A673 (cell line): ENCODE measurements at regions not wholly inside any gene's neighbourhood (a gene's known extent, or its start where the extent isn't known, plus 50 kb on each side); places are given as distances from the start of the nearest gene placed in this dataset.

ENCODE experiments used
- BruUV-seq: library from RNA; stranded (reverse); fragments of 400-500 nt; replicated peaks from 2 replicates; lab custom pipeline; 2021; lab: Mats Ljungman, UMichigan
- CTCF ChIA-PET: fragments of 300-600 bp; sonication (Branson Sonifier 250); formaldehyde crosslinking; loops from one replicate; lab custom pipeline; 2022; ENCODE audit warnings: antibody characterized with exemption; lab: Charles Lee
- POLR2A ChIA-PET: fragments of 300-600 bp; sonication (Branson Sonifier 250); formaldehyde crosslinking; loops from one replicate; lab custom pipeline; 2022; ENCODE audit warnings: antibody characterized with exemption; ENCODE audit not compliant: low non-redundant PET; lab: Charles Lee
- DNase-seq: peaks from one replicate; pipeline ENCODE4 v3.0.0-alpha.2; 2015; ENCODE audit warnings: low spot score
- H3K27ac ChIP-seq: fragments of 200-600 bp; sonication (generic); 2 replicates; pipeline ENCODE4 v1.5.1; 2016; ENCODE audit warnings: mixed run types, low read depth, mild to moderate bottlenecking, mixed read lengths, antibody characterized with exemption, low read length; ENCODE audit not compliant: poor library complexity, severe bottlenecking
- H3K27me3 ChIP-seq: fragments of 200-600 bp; sonication (generic); replicated peaks from 2 replicates; pipeline ENCODE4 v1.6.1; 2017; ENCODE audit warnings: mixed run types, low read depth, mild to moderate bottlenecking, mixed read lengths, antibody characterized with exemption, low read length; ENCODE audit not compliant: insufficient read depth, poor library complexity
- H3K36me3 ChIP-seq: fragments of 200-600 bp; sonication (generic); 2 replicates; pipeline ENCODE4 v1.6.1; 2016; ENCODE audit warnings: mixed run types, mild to moderate bottlenecking, mixed read lengths, antibody characterized with exemption, low read length; ENCODE audit not compliant: insufficient read depth, poor library complexity, severe bottlenecking
- H3K4me1 ChIP-seq: fragments of 200-600 bp; sonication (generic); 2 replicates; pipeline ENCODE4 v1.6.1; 2017; ENCODE audit warnings: mixed run types, mild to moderate bottlenecking, mixed read lengths, antibody characterized with exemption, low read length; ENCODE audit not compliant: insufficient read depth, poor library complexity, severe bottlenecking
- H3K4me3 ChIP-seq: fragments of 200-600 bp; sonication (generic); 2 replicates; pipeline ENCODE4 v1.5.1; 2016; ENCODE audit warnings: low read depth, mixed run types, mild to moderate bottlenecking, mixed read lengths, low read length; ENCODE audit not compliant: poor library complexity, severe bottlenecking
- H3K9me3 ChIP-seq: fragments of 200-600 bp; sonication (generic); 2 replicates; pipeline ENCODE4 v1.6.1; 2016; ENCODE audit warnings: mixed run types, low read depth, mild to moderate bottlenecking, mixed read lengths, antibody characterized with exemption, low read length; ENCODE audit not compliant: poor library complexity, severe bottlenecking
- EZH2 ChIP-seq: fragments of 200-600 bp; sonication (generic); IDR thresholded peaks from 2 replicates; pipeline ENCODE4 v1.6.1; 2017; ENCODE audit warnings: borderline replicate concordance, low read depth, mild to moderate bottlenecking, mixed read lengths, antibody characterized with exemption, low read length; ENCODE audit not compliant: poor library complexity, severe bottlenecking
- intact Hi-C: fragments of 100-400 bp; cut with micrococcal nuclease; formaldehyde crosslinking; loops from one replicate; pipeline ENCODE4 v1.10.0; 2022; ENCODE audit not compliant: unreplicated experiment
- TF ChIP-seq, protein P1 (sequence below): fragments of 300-800, 200-600 bp; sonication (generic); conservative IDR thresholded peaks from 2 replicates; pipeline ENCODE4 v1.5.1; 2017; ENCODE audit warnings: low read depth, mild to moderate bottlenecking, antibody characterized with exemption, low read length, moderate library complexity, mixed read lengths

DNA sequence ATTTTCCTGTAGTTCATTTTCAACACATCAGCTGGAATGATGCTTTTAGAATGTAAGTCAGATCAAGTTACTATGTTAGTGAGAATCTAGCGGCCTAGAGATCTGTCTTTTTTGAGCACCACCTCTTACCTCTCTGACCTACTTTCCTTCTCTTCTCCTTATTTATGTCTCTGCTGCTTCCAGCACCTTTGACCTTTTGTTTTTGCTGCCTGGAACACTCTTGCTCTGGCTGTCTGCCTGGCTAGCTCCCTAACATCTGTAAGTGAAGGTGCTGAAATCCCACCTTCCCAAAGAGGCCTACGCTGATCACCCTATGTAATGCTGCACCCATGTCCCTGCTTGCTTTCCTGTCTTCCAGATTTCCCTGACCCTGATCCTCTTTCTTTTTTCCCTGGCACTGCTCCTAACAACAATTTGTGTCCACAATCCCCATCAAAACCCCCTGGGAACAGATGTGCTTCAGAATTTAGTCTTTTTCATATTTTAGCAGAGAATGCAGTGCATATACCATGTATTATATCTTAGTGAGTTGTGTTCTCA is 87.8 kb downstream of the RFPL4B start:
- CTCF ChIA-PET: no interaction called here
- H3K27me3 ChIP-seq: no peaks in the 10 kb centered on the region
- peaks cover 4% of the 10 kb centered on the region for H3K4me1 ChIP-seq
- H3K27ac ChIP-seq: no peak overlapping the region
- no peak overlapping the region for H3K4me3 ChIP-seq
- intact Hi-C loops: no loop called here
- no peaks in the 10 kb centered on the region for H3K36me3 ChIP-seq
- no peak for TF ChIP-seq EZH2
- TF ChIP-seq, protein P1, sequence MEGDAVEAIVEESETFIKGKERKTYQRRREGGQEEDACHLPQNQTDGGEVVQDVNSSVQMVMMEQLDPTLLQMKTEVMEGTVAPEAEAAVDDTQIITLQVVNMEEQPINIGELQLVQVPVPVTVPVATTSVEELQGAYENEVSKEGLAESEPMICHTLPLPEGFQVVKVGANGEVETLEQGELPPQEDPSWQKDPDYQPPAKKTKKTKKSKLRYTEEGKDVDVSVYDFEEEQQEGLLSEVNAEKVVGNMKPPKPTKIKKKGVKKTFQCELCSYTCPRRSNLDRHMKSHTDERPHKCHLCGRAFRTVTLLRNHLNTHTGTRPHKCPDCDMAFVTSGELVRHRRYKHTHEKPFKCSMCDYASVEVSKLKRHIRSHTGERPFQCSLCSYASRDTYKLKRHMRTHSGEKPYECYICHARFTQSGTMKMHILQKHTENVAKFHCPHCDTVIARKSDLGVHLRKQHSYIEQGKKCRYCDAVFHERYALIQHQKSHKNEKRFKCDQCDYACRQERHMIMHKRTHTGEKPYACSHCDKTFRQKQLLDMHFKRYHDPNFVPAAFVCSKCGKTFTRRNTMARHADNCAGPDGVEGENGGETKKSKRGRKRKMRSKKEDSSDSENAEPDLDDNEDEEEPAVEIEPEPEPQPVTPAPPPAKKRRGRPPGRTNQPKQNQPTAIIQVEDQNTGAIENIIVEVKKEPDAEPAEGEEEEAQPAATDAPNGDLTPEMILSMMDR: no peak
- BruUV-seq: no TSS peak
- POLR2A ChIA-PET: no interaction called here
- H3K9me3 ChIP-seq: no peaks in the 10 kb centered on the region
- no peak for DNase-seq

DNA sequence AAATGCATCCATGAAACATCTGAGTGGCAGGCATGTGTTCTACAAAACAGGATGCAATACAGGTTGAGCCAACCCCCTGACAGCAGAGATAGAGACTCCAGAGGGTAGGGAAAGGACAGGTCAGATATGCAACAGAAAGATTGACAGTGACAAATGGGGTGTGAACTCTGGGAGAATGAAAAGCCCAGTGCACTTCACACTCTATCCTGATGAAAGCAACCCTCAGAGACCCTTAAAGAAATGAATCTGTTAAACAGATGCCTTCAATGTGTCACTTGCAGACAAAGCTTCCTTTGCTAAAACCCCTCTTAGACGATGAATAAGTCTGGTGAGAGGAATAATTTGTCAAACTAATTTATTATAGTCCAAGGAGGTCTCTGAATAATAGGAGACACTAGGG is 89.9 kb downstream of the RFPL4B start:
- Histone ChIP-seq H3K4me3 (no peak overlapping the region), H3K36me3 (no peaks in the 10 kb centered on the region), H3K27me3 (no peaks in the 10 kb centered on the region), H3K9me3 (no peaks in the 10 kb centered on the region), H3K27ac (no peak overlapping the region), H3K4me1 (peaks cover 4% of the 10 kb centered on the region)
- no TSS peak for BruUV-seq
- ChIA-PET POLR2A (no interaction called here), CTCF (no interaction called here)
- DNase-seq: no peak
- TF ChIP-seq EZH2: no peak
- TF ChIP-seq, protein P1: no peak
- intact Hi-C loops: no loop called here

DNA sequence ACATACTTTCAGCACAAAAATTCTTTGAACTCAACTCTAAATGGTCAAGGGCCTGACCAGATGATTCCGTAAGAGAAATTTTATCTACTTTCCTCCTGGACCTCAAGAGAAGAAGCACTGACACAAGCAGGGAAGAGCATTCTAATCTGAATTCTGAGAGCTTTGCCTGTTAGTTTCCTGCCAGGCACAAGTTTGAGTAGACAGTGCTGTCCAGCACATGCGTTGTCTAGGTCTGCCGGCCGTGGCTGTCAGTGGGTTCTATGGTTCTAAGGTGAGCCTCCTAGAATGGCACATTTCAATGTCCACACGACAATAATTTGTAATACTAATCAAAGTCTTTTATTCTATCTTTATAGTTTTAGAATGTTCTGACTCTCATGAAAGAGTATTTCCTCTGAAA is 91.9 kb downstream of the RFPL4B start:
- Histone ChIP-seq H3K27ac (no peak overlapping the region), H3K4me1 (peaks cover 13% of the 10 kb centered on the region)

More for the DNA sequence above, 91.9 kb downstream of the RFPL4B start:
- Histone ChIP-seq H3K9me3 (no peaks in the 10 kb centered on the region), H3K36me3 (no peaks in the 10 kb centered on the region), H3K4me3 (no peak overlapping the region), H3K27me3 (no peaks in the 10 kb centered on the region)
- ChIA-PET POLR2A (no interaction called here), CTCF (no interaction called here)
- no peak for DNase-seq
- intact Hi-C loops: no loop called here
- BruUV-seq: no TSS peak
- TF ChIP-seq, protein P1: no peak
- TF ChIP-seq EZH2: no peak
